ENCODE measurements at regions not wholly inside any gene's neighbourhood (a gene's known extent, or its start where the extent isn't known, plus 50 kb on each side); places are given as distances from the start of the nearest gene placed in this dataset.

- Histone ChIP-seq H3K27me3 (ENCODE audit: low read length) (no peaks in the 10 kb centered on the region), H3K4me3 (ENCODE audit: insufficient read depth, low read length, poor library complexity, severe bottlenecking) (no peak overlapping the region), H3K9me3 (ENCODE audit: insufficient read depth, low read length) (no peaks in the 10 kb centered on the region), H2AFZ (ENCODE audit: low read depth, low read length, severe bottlenecking) (no peak overlapping the region), H3K9me2 (replicated peaks; ENCODE audit: insufficient read depth, low read length) (no peaks in the 10 kb centered on the region), H4K20me1 (ENCODE audit: low read depth, low read length) (no peaks in the 10 kb centered on the region), H3K27ac (ENCODE audit: low read depth, low read length) (no peak overlapping the region), H3K79me2 (ENCODE audit: insufficient read depth, low read length) (no peaks in the 10 kb centered on the region), H3K36me3 (ENCODE audit: low read length) (no peaks in the 10 kb centered on the region), H3K4me2 (ENCODE audit: low read depth, low read length, poor library complexity, severe bottlenecking) (no peak overlapping the region), H3F3A (ENCODE audit: insufficient read depth) (no peaks in the 10 kb centered on the region), H3K9ac (ENCODE audit: low read length) (no peak overlapping the region)
- no peak for TF ChIP-seq EZH2phosphoT487 (conservative IDR thresholded peaks at IDR 0.05; ENCODE audit: low read length)
Observed at GRCh38 chr7:156027821-156028220, 215.6 kb upstream of the SHH start.

DNA sequence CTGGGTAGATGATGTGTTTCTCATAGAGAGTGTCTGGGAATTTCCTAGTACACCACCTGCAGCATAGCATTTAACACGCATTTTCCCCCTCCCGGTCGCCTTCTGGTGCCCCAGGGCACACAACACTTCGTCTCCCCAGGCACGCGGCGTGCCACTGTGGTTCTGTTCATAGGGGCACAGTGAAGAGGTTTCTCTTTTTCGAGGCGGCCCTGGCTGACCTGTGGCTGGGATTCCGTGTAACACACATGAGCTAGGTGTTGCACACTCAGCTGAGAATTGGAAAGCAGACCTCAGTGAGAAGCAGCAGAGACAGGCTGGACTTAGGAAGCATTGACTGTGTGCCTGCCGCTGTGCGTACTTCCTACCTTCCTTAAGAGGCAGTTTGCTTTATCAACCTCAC, 214.3 kb upstream of the SHH start:
- Histone ChIP-seq H4K20me1 (ENCODE audit: low read depth, low read length) (no peaks in the 10 kb centered on the region), H3K9me3 (ENCODE audit: insufficient read depth, low read length) (no peaks in the 10 kb centered on the region), H3K9ac (ENCODE audit: low read length) (no peak overlapping the region), H3K4me3 (ENCODE audit: insufficient read depth, low read length, poor library complexity, severe bottlenecking) (no peak overlapping the region), H2AFZ (ENCODE audit: low read depth, low read length, severe bottlenecking) (no peak overlapping the region), H3F3A (ENCODE audit: insufficient read depth) (no peaks in the 10 kb centered on the region), H3K9me2 (replicated peaks; ENCODE audit: insufficient read depth, low read length) (no peaks in the 10 kb centered on the region), H3K79me2 (ENCODE audit: insufficient read depth, low read length) (no peaks in the 10 kb centered on the region), H3K36me3 (ENCODE audit: low read length) (no peaks in the 10 kb centered on the region), H3K4me2 (ENCODE audit: low read depth, low read length, poor library complexity, severe bottlenecking) (no peak overlapping the region), H3K27ac (ENCODE audit: low read depth, low read length) (no peak overlapping the region), H3K27me3 (ENCODE audit: low read length) (no peaks in the 10 kb centered on the region)
- TF ChIP-seq CTCF (IDR thresholded peaks at IDR 0.05; ENCODE audit: insufficient read depth, low read length, poor library complexity, severe bottlenecking) (no peak), EZH2phosphoT487 (conservative IDR thresholded peaks at IDR 0.05; ENCODE audit: low read length) (no peak)

DNA sequence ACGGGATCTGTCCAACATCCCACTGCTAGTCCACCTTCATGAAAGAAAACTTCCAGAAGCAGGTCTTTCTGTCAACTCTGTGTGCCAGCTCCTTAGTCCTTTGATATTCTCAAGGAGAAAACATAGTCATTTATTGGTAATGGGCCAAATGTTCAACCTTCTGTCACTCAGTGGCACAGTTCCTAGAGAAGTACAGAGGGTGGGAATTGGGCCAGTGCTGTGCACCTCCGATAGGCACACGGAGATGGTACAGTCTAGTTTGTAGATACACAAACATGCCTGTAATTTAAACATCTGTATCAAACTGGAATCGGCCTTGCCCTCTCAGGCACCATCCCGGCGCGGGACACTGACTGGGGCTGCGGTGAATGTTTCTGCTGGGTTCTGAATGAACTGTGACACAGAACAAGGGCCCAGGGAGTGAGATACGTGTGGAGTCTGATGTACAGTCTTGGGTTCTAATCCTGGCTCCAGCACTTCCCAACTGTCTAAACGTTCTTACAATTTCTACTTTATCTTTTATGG, 213.9 kb upstream of the SHH start:
- Histone ChIP-seq H3F3A (ENCODE audit: insufficient read depth) (no peaks in the 10 kb centered on the region), H4K20me1 (ENCODE audit: low read depth, low read length) (no peaks in the 10 kb centered on the region), H3K9me2 (replicated peaks; ENCODE audit: insufficient read depth, low read length) (no peaks in the 10 kb centered on the region), H2AFZ (ENCODE audit: low read depth, low read length, severe bottlenecking) (no peak overlapping the region), H3K79me2 (ENCODE audit: insufficient read depth, low read length) (no peaks in the 10 kb centered on the region), H3K4me3 (ENCODE audit: insufficient read depth, low read length, poor library complexity, severe bottlenecking) (no peak overlapping the region), H3K9ac (ENCODE audit: low read length) (no peak overlapping the region), H3K4me2 (ENCODE audit: low read depth, low read length, poor library complexity, severe bottlenecking) (no peak overlapping the region), H3K36me3 (ENCODE audit: low read length) (no peaks in the 10 kb centered on the region), H3K27ac (ENCODE audit: low read depth, low read length) (no peak overlapping the region), H3K27me3 (ENCODE audit: low read length) (no peaks in the 10 kb centered on the region), H3K9me3 (ENCODE audit: insufficient read depth, low read length) (no peaks in the 10 kb centered on the region)
- TF ChIP-seq EZH2phosphoT487 (conservative IDR thresholded peaks at IDR 0.05; ENCODE audit: low read length), result no peak
- TF ChIP-seq CTCF (IDR thresholded peaks at IDR 0.05; ENCODE audit: insufficient read depth, low read length, poor library complexity, severe bottlenecking), result no peak

DNA sequence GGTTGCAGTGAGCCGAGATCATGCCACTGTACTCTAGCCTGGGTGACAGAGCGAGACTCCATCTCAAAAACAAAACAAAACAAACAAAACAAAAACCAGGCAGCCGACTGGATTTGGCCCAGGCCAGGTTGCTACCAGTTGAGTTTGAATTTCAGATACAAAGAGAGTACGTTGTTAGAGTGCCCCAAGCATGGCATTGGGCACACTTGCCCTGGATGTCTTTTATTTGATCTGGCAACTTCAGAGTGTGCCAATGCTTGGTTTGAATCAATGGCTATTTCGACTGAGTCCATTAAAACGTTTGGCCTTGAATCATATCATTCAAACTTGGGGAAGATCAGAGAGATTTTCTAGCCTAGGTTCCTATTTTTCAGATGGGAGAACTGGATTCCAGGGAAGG, 213.4 kb upstream of the SHH start:
- Histone ChIP-seq H3K36me3 (ENCODE audit: low read length) (no peaks in the 10 kb centered on the region), H3K9me2 (replicated peaks; ENCODE audit: insufficient read depth, low read length) (no peaks in the 10 kb centered on the region), H3K4me3 (ENCODE audit: insufficient read depth, low read length, poor library complexity, severe bottlenecking) (no peak overlapping the region), H3K27me3 (ENCODE audit: low read length) (no peaks in the 10 kb centered on the region), H3K9me3 (ENCODE audit: insufficient read depth, low read length) (no peaks in the 10 kb centered on the region), H2AFZ (ENCODE audit: low read depth, low read length, severe bottlenecking) (no peak overlapping the region), H3K9ac (ENCODE audit: low read length) (no peak overlapping the region), H3F3A (ENCODE audit: insufficient read depth) (no peaks in the 10 kb centered on the region), H3K79me2 (ENCODE audit: insufficient read depth, low read length) (no peaks in the 10 kb centered on the region), H4K20me1 (ENCODE audit: low read depth, low read length) (no peaks in the 10 kb centered on the region), H3K4me2 (ENCODE audit: low read depth, low read length, poor library complexity, severe bottlenecking) (no peak overlapping the region), H3K27ac (ENCODE audit: low read depth, low read length) (no peak overlapping the region)
- TF ChIP-seq EZH2phosphoT487 (conservative IDR thresholded peaks at IDR 0.05; ENCODE audit: low read length), result no peak
- no peak for TF ChIP-seq CTCF (IDR thresholded peaks at IDR 0.05; ENCODE audit: insufficient read depth, low read length, poor library complexity, severe bottlenecking)
